SJCRH30 (cell line): ENCODE measurements at regions not wholly inside any gene's neighbourhood (a gene's known extent, or its start where the extent isn't known, plus 50 kb on each side); places are given as distances from the start of the nearest gene placed in this dataset.

Source experiments
- DNase-seq, 2 experiments: peaks; one replicate each; pipeline ENCODE4 v3.0.0-alpha.2; 2015 to 2020
- H3K27ac ChIP-seq: fragments of 250-450 bp; sonication (Bioruptor Pico); 2 replicates; pipeline ENCODE4 v1.5.1; 2020; ENCODE audit warnings: mild to moderate bottlenecking, moderate library complexity
- H3K27me3 ChIP-seq: fragments of 250-450 bp; sonication (Bioruptor Pico); 2 replicates; pipeline ENCODE4 v1.5.1; 2020; ENCODE audit warnings: mild to moderate bottlenecking, moderate library complexity
- H3K36me3 ChIP-seq: fragments of 250-450 bp; sonication (Bioruptor Pico); 2 replicates; pipeline ENCODE4 v1.5.1; 2020; ENCODE audit warnings: mild to moderate bottlenecking, moderate library complexity
- H3K4me1 ChIP-seq: fragments of 250-450 bp; sonication (Bioruptor Pico); 2 replicates; pipeline ENCODE4 v1.5.1; 2020; ENCODE audit warnings: mild to moderate bottlenecking, moderate library complexity
- H3K4me3 ChIP-seq: fragments of 250-450 bp; sonication (Bioruptor Pico); 2 replicates; pipeline ENCODE4 v1.5.1; 2020; ENCODE audit warnings: mild to moderate bottlenecking, moderate library complexity
- H3K9me3 ChIP-seq: fragments of 250-450 bp; sonication (Bioruptor Pico); replicated peaks from 2 replicates; pipeline ENCODE4 v1.5.1; 2020; ENCODE audit warnings: mild to moderate bottlenecking, moderate library complexity

GRCh38 chr9:105147110-105147871, 97.2 kb upstream of the SLC44A1 start:
- no peak for DNase-seq
- Histone ChIP-seq H3K9me3 (no peaks in the 10 kb centered on the region; the same call in 1 of the 2 replicates), H3K27me3 (no peaks in the 10 kb centered on the region), H3K4me1 (no peaks in the 10 kb centered on the region), H3K36me3 (no peaks in the 10 kb centered on the region), H3K4me3 (no peak overlapping the region), H3K27ac (no peak overlapping the region)

GRCh38 chr9:105148328-105149006, 96.0 kb upstream of the SLC44A1 start:
- Histone ChIP-seq H3K27me3 (no peaks in the 10 kb centered on the region), H3K4me3 (no peak overlapping the region), H3K4me1 (no peaks in the 10 kb centered on the region), H3K27ac (no peak overlapping the region), H3K9me3 (no peaks in the 10 kb centered on the region; the same call in 1 of the 2 replicates), H3K36me3 (no peaks in the 10 kb centered on the region)
- DNase-seq, result peak; percentile 13 to 21

GRCh38 chr9:105150991-105151685, 93.3 kb upstream of the SLC44A1 start:
- Histone ChIP-seq H3K4me3 (no peak overlapping the region), H3K4me1 (no peaks in the 10 kb centered on the region), H3K27ac (no peak overlapping the region), H3K27me3 (no peaks in the 10 kb centered on the region), H3K36me3 (no peaks in the 10 kb centered on the region), H3K9me3 (no peaks in the 10 kb centered on the region)
- no peak for DNase-seq

- Histone ChIP-seq H3K27me3 (no peaks in the 10 kb centered on the region), H3K9me3 (no peaks in the 10 kb centered on the region), H3K36me3 (no peaks in the 10 kb centered on the region), H3K27ac (no peak overlapping the region), H3K4me1 (no peaks in the 10 kb centered on the region), H3K4me3 (no peak overlapping the region)
- no peak for DNase-seq
These were observed 92.8 kb upstream of the SLC44A1 start for GRCh38 chr9:105151686-105151995.

GRCh38 chr9:105154723-105155191, 89.7 kb upstream of the SLC44A1 start:
- no peak overlapping the region for H3K27ac ChIP-seq
- 0 out of 2 replicates have a peak, but pooled peaks cover 5% of the 10 kb centered on the region for H3K27me3 ChIP-seq
- DNase-seq, result no peak
- no peaks in the 10 kb centered on the region for H3K9me3 ChIP-seq
- no peaks in the 10 kb centered on the region for H3K4me1 ChIP-seq
- H3K36me3 ChIP-seq, result no peaks in the 10 kb centered on the region
- no peak overlapping the region for H3K4me3 ChIP-seq

- peak in 1 of 2 experiments; percentile 55 for DNase-seq
- 0 out of 2 replicates have a peak, but pooled peaks cover 5% of the 10 kb centered on the region for H3K27me3 ChIP-seq
- no peaks in the 10 kb centered on the region for H3K9me3 ChIP-seq
- H3K36me3 ChIP-seq, result no peaks in the 10 kb centered on the region
- no peak overlapping the region for H3K27ac ChIP-seq
- H3K4me1 ChIP-seq, result no peaks in the 10 kb centered on the region
- H3K4me3 ChIP-seq, result no peak overlapping the region
These were observed 87.3 kb upstream of the SLC44A1 start for GRCh38 chr9:105157171-105157583.

GRCh38 chr9:105158020-105158419, 86.4 kb upstream of the SLC44A1 start:
- DNase-seq, result no peak
- no peak overlapping the region for H3K4me3 ChIP-seq
- peaks cover 5% of the 10 kb centered on the region; the same call in 1 of the 2 replicates for H3K27me3 ChIP-seq
- H3K36me3 ChIP-seq, result no peaks in the 10 kb centered on the region
- H3K4me1 ChIP-seq, result no peaks in the 10 kb centered on the region
- no peaks in the 10 kb centered on the region for H3K9me3 ChIP-seq
- no peak overlapping the region for H3K27ac ChIP-seq

- Histone ChIP-seq H3K36me3 (no peaks in the 10 kb centered on the region), H3K4me3 (no peak overlapping the region), H3K27ac (no peak overlapping the region), H3K9me3 (no peaks in the 10 kb centered on the region), H3K27me3 (peaks cover 5% of the 10 kb centered on the region; the same call in 1 of the 2 replicates), H3K4me1 (no peaks in the 10 kb centered on the region)
- DNase-seq, result no peak
These were observed 85.6 kb upstream of the SLC44A1 start for GRCh38 chr9:105158898-105159297.

GRCh38 chr9:105168870-105169319, 75.6 kb upstream of the SLC44A1 start:
- peaks cover 10% of the 10 kb centered on the region; the same call in 1 of the 2 replicates for H3K4me1 ChIP-seq
- peak; percentile 63 to 75 for DNase-seq
- H3K27ac ChIP-seq, result no peak overlapping the region
- no peaks in the 10 kb centered on the region for H3K36me3 ChIP-seq
- H3K4me3 ChIP-seq, result no peak overlapping the region
- H3K27me3 ChIP-seq, result no peaks in the 10 kb centered on the region
- no peaks in the 10 kb centered on the region for H3K9me3 ChIP-seq

GRCh38 chr9:105171076-105171475, 73.4 kb upstream of the SLC44A1 start:
- Histone ChIP-seq H3K36me3 (no peaks in the 10 kb centered on the region), H3K27ac (no peak overlapping the region), H3K27me3 (no peaks in the 10 kb centered on the region), H3K9me3 (no peaks in the 10 kb centered on the region), H3K4me3 (no peak overlapping the region), H3K4me1 (peaks cover 10% of the 10 kb centered on the region; the same call in 1 of the 2 replicates)
- no peak for DNase-seq

- Histone ChIP-seq H3K27me3 (no peaks in the 10 kb centered on the region), H3K4me1 (peaks cover 10% of the 10 kb centered on the region; the same call in 1 of the 2 replicates), H3K9me3 (no peaks in the 10 kb centered on the region), H3K4me3 (no peak overlapping the region), H3K36me3 (no peaks in the 10 kb centered on the region), H3K27ac (no peak overlapping the region)
- DNase-seq, result no peak
These were observed 72.9 kb upstream of the SLC44A1 start for GRCh38 chr9:105171589-105171988.

GRCh38 chr9:105172436-105172835, 72.0 kb upstream of the SLC44A1 start:
- peaks cover 10% of the 10 kb centered on the region; the same call in 1 of the 2 replicates for H3K4me1 ChIP-seq
- no peak for DNase-seq
- H3K9me3 ChIP-seq, result no peaks in the 10 kb centered on the region
- H3K27me3 ChIP-seq, result no peaks in the 10 kb centered on the region
- no peak overlapping the region for H3K27ac ChIP-seq
- H3K4me3 ChIP-seq, result no peak overlapping the region
- H3K36me3 ChIP-seq, result no peaks in the 10 kb centered on the region

- no peak overlapping the region for H3K4me3 ChIP-seq
- DNase-seq, result no peak
- H3K27ac ChIP-seq, result no peak overlapping the region
- H3K4me1 ChIP-seq, result peaks cover 10% of the 10 kb centered on the region; the same call in 1 of the 2 replicates
- no peaks in the 10 kb centered on the region for H3K27me3 ChIP-seq
- no peaks in the 10 kb centered on the region for H3K9me3 ChIP-seq
- H3K36me3 ChIP-seq, result no peaks in the 10 kb centered on the region
These were observed 71.1 kb upstream of the SLC44A1 start for GRCh38 chr9:105173306-105173705.

GRCh38 chr9:105173826-105174225, 70.6 kb upstream of the SLC44A1 start:
- Histone ChIP-seq H3K9me3 (no peaks in the 10 kb centered on the region), H3K27me3 (no peaks in the 10 kb centered on the region), H3K4me3 (no peak overlapping the region), H3K36me3 (no peaks in the 10 kb centered on the region), H3K27ac (no peak overlapping the region), H3K4me1 (peaks cover 5% of the 10 kb centered on the region; the same call in 1 of the 2 replicates)
- no peak for DNase-seq

GRCh38 chr9:105176194-105176593, 68.3 kb upstream of the SLC44A1 start:
- H3K4me3 ChIP-seq, result no peak overlapping the region
- no peaks in the 10 kb centered on the region for H3K4me1 ChIP-seq
- no peaks in the 10 kb centered on the region for H3K36me3 ChIP-seq
- H3K27ac ChIP-seq, result no peak overlapping the region
- no peak for DNase-seq
- no peaks in the 10 kb centered on the region for H3K27me3 ChIP-seq
- H3K9me3 ChIP-seq, result no peaks in the 10 kb centered on the region
